ENCODE measurements at regions not wholly inside any gene's neighbourhood (a gene's known extent, or its start where the extent isn't known, plus 50 kb on each side); places are given as distances from the start of the nearest gene placed in this dataset.

DNA sequence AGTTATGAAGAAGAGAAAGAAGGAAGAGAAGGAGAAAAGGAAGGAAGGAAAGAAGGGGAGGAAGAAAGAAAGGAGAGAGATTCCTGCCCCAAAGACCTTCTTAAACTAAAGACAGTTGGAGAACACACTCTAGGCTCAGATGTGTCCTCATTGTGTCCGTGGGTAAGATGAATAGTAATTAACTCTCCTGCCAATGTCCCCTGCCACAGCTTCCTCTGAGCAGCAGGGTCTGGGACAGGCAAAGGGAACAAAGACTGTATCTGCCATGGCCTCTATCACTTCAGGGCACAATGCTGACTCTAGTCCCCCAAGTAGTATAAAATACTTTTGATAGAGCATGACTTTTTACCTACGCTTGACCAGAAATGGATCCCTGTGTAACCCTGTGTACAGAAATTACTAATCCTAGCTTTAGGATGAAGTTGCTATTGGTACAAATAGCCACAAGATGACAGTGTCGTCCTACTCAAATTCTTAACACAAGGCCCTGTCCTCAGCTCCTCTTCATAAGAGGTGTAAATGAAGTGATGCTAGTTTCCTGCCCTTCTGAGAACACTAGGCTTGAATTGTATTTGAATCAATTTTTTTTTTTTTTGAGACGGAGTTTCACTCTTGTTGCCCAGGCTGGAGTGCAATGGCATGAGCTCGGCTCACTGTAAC, 186.2 kb upstream of the GPR12 start:
- peak; percentile 89 for DNase-seq (ENCODE audit: low read depth)
- no peak overlapping the region for H3K4me3 ChIP-seq (ENCODE audit: low read depth, low read length)

DNA sequence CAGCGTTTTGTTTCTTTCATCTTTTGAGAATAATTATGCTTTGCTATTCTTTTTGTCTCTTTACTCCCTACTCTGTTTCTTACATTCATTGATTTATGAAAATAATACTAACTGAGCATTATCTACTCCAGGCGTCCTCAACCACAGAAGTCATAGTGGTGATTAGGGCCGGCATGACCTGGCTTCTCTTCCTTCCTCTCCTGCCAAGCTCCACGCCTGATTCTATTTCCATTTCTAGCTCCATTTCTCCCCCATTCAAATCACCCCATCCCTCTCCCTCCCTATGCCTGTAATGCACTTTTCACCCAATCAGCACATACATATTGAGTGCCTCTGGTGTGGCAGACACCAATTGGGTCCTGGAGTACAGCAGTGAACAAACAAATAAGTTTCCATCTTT, 183.2 kb upstream of the GPR12 start:
- TF ChIP-seq, protein P1, sequence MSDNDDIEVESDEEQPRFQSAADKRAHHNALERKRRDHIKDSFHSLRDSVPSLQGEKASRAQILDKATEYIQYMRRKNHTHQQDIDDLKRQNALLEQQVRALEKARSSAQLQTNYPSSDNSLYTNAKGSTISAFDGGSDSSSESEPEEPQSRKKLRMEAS (IDR thresholded peaks at IDR 0.05; ENCODE audit: low read depth, low read length): no peak
- TF ChIP-seq POLR2A (IDR thresholded peaks at IDR 0.05; ENCODE audit: extremely low read depth, insufficient read length) (no peak), MYC (IDR thresholded peaks at IDR 0.05; ENCODE audit: low read depth, low read length) (no peak)
- TF ChIP-seq, protein P2, sequence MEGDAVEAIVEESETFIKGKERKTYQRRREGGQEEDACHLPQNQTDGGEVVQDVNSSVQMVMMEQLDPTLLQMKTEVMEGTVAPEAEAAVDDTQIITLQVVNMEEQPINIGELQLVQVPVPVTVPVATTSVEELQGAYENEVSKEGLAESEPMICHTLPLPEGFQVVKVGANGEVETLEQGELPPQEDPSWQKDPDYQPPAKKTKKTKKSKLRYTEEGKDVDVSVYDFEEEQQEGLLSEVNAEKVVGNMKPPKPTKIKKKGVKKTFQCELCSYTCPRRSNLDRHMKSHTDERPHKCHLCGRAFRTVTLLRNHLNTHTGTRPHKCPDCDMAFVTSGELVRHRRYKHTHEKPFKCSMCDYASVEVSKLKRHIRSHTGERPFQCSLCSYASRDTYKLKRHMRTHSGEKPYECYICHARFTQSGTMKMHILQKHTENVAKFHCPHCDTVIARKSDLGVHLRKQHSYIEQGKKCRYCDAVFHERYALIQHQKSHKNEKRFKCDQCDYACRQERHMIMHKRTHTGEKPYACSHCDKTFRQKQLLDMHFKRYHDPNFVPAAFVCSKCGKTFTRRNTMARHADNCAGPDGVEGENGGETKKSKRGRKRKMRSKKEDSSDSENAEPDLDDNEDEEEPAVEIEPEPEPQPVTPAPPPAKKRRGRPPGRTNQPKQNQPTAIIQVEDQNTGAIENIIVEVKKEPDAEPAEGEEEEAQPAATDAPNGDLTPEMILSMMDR (IDR thresholded peaks at IDR 0.05; ENCODE audit: low read depth, low read length): no peak
- H3K4me3 ChIP-seq (ENCODE audit: low read depth, low read length): no peak overlapping the region
- DNase-seq (ENCODE audit: low read depth): no peak

More for the DNA sequence above, 186.2 kb upstream of the GPR12 start:
- TF ChIP-seq, protein P2 (IDR thresholded peaks at IDR 0.05; ENCODE audit: low read depth, low read length): peak; percentile 86
- TF ChIP-seq, protein P1 (IDR thresholded peaks at IDR 0.05; ENCODE audit: low read depth, low read length): 0 out of 2 replicates have a peak, but pooled peaks have one; percentile 9
- TF ChIP-seq POLR2A (IDR thresholded peaks at IDR 0.05; ENCODE audit: extremely low read depth, insufficient read length) (no peak), MYC (IDR thresholded peaks at IDR 0.05; ENCODE audit: low read depth, low read length) (peak; percentile 66)

DNA sequence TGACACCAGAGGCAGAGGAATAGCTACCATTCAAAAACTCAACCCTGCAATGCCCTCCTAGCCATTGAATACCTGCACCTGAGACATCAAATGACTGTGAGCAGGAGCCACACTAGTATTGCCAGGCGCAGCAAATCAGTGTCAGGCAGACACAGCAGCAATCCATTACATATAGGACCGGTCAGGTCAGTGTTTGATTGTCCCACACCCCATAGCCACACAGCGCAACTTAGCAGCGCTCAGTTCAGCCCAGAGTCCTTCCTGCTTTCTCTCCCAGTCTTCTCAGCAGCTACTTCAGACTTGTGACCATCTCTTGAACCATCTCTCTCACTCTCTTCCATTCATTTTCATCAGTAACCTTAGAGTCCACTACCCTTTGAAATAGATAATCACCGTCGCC, 181.6 kb upstream of the GPR12 start:
- H3K4me3 ChIP-seq (ENCODE audit: low read depth, low read length): no peak overlapping the region
- TF ChIP-seq, protein P1 (IDR thresholded peaks at IDR 0.05; ENCODE audit: low read depth, low read length): no peak
- TF ChIP-seq MYC (IDR thresholded peaks at IDR 0.05; ENCODE audit: low read depth, low read length) (no peak), POLR2A (IDR thresholded peaks at IDR 0.05; ENCODE audit: extremely low read depth, insufficient read length) (no peak)
- TF ChIP-seq, protein P2 (IDR thresholded peaks at IDR 0.05; ENCODE audit: low read depth, low read length): no peak
- no peak for DNase-seq (ENCODE audit: low read depth)

DNA sequence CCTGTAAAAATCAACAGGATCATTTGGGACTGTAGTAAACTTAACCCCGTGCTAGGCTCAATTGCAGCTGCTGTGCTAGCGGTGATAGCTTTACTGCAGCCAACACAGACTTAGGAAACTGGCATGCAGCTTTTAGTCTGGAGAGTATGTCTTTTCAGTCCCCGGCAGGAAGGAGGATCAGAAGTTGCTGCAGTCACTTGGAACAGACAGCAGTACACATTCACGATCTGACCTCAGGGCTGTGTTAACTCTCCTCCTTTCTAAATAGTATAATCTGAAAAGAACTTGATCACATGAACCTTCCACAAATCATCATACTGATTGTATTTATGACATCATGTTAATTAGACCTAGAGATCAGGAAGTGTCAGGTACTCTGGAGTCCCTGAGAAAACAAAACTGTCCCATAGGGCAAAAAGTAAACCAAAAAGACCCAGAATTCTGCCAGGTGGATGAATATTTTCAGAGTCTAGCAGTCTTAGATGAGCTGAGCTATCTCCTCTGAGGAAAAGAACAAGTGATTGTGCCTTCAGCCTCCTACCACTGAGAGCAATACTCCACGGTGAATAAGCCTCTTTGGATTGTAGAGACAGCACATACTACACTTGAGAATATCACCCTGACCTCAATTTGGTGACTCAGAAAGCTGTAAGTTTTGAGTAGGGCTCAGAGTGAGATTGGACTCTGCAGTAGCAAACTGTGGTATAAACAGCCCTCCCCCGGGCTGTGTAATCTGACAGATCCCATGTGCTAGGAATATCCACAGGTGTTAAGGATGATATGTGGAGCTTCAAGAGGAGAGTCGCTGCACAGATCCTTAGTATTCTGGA, 181.0 kb upstream of the GPR12 start:
- TF ChIP-seq, protein P1 (IDR thresholded peaks at IDR 0.05; ENCODE audit: low read depth, low read length): no peak
- TF ChIP-seq POLR2A (IDR thresholded peaks at IDR 0.05; ENCODE audit: extremely low read depth, insufficient read length): no peak
- TF ChIP-seq MYC (IDR thresholded peaks at IDR 0.05; ENCODE audit: low read depth, low read length): no peak
- TF ChIP-seq, protein P2 (IDR thresholded peaks at IDR 0.05; ENCODE audit: low read depth, low read length): no peak
- DNase-seq (ENCODE audit: low read depth): peak; percentile 38
- no peak overlapping the region for H3K4me3 ChIP-seq (ENCODE audit: low read depth, low read length)

DNA sequence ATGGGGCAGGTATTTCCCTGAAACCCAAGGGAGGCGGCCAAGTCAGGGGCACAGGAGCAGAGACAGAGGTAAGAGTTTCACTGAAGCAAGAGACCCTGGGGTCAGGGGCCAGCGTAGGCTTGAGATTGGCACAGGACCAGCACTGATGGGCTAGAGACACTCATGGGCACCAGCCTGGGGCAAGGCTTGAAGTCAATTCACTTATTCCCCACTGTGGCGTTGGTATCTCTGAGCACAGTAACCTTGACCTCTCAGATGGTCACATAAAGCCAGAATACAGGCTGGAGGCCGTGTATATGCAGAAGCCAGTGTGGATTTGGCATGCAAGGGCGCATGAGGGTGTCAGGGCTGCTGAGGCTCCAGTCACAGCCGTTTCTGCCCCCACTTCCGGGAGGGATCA, 173.5 kb upstream of the GPR12 start:
- H3K4me3 ChIP-seq (ENCODE audit: low read depth, low read length): no peak overlapping the region
- TF ChIP-seq MYC (IDR thresholded peaks at IDR 0.05; ENCODE audit: low read depth, low read length): no peak
- TF ChIP-seq, protein P2 (IDR thresholded peaks at IDR 0.05; ENCODE audit: low read depth, low read length): no peak
- TF ChIP-seq POLR2A (IDR thresholded peaks at IDR 0.05; ENCODE audit: extremely low read depth, insufficient read length): no peak
- TF ChIP-seq, protein P1 (IDR thresholded peaks at IDR 0.05; ENCODE audit: low read depth, low read length): no peak
- DNase-seq (ENCODE audit: low read depth): no peak
